Stimulated activated CD4-positive, alpha-beta T cell treated with anti-CD3 and anti-CD28 coated beads, Interleukin-4, amount 100 ng/mL, for 24 hours (primary cell): ENCODE measurements at regions not wholly inside any gene's neighbourhood (a gene's known extent, or its start where the extent isn't known, plus 50 kb on each side); places are given as distances from the start of the nearest gene placed in this dataset.
"Not testable (repeated sequence)": the region's sequence is repeated elsewhere in the genome, so short reads cannot be mapped to it uniquely, and the experiment has no call there.

Source experiments
- DNase-seq: peaks from one replicate; pipeline ENCODE4 v3.0.0-alpha.2; 2020

DNA sequence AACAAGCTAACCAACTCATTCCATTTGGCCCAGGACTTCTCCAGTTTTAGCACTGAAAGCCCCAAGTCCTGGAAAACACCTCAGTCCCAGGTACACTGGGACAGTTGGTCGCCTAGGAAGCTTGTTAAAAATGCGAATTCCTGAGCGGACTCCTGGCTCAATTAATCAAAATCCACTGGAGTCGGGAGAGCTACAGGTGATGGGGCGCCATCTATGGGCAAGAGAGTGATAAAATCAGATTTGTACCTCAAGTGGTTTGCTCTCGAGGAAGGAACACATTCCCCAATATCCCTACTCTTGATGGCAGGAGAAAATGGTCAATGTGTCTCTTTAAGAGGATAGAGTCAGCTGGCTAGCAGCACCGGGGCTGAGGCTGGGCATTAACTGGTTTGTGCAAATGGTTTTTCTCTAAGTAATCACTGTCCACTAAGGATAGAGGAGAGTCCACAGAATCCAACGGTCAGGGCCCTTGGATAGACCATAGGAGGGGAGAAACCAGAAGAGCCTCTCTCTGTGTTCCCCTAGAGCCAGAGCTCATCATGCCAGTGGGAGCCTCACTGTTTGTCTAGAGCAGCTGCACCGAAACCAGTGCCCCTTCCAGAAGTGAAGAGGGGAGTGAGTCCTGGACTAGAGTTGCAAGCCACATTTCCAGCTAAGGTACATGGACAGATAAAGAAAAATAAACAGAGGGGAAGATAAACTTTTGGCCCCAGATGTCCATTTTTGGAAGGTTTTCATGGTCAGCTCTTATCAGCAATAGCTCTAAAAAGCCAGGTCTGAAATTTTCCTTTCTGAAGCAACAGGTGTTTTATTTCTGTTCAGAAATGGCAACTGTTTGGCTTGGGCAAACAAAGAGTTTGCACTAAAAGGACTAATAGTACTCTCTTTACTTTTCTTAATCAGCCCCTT lies 148.5 kb downstream of the TENT5C start:
- DNase-seq, result peak; percentile 58

DNA sequence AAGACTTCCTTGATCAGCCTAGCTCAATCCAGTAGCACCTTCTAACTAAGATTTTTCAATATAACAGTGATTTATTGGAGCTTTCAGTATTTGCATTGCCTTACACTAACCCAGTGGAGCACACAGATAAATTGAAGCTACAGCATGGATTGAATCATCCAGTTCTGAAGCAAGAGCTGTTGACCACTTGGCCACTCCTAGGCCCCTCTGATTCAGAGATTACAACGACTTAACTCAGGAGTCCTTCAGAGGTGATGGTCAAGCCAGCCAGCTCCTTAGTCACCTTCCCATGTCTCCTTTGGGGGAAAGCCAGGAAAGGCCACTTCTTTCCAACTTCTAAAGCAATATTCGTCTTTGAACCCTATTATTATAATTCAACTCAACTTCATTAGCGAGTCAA lies 151.8 kb downstream of the TENT5C start:
- DNase-seq, result no peak

DNA sequence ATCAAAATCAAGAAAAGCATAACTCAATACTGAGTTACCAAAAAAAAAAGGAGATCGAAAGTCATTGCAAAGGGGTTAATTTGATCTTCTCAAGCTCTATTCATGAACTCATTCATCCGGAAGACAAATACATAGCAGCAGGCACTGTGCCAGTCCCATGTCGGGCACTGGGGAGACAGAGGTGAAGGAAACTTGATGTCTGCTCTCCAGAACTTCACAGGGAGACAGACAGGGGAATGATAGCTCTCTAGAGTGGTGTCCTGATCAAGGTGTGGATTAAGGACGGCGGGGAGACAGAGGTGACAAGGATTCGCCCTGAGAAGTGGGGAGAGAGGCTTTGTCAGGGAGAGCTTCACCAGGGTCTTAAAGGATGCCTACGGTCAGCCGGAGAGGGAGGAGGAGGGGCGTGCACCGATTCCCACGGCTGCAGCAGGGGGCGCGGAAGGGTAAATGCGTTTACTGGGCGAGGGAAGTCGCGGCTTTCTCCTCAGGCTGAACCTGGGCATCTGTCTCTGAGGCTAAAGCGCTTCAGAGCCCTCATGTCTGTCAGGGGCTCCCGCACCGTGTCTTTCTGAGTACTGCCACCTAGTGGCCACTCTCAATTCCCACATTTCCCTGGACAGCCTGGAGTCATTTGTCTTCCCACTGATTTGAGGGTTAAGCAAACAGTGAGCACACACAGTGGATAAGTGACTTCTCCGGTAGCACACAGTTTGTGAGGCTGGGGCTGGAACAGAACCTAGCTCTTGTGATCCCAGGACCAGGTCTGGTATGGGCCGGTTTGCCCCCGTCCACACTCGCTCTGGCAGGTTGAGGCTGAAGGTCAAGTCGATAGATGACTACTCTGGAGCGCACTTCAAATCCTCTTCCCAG lies 152.8 kb downstream of the TENT5C start:
- DNase-seq, result peak; percentile 75

DNA sequence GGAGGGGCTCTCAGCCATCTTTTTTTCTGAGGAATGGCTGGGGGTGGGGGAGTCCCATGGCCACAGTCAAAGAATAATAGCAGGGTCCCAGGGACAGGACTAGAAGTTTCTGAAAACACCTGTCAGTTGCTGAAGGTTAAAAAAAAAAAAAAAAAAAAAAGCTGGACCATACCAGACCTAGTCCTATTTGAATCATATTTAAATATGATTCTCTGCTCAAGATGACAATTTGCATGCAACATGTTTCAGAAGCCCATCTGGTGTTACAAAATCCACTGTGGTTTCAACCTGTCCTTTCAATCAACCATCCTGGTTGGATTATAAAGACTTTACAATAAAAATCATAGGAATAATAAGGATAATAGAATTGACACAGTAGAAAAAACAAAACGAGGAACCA lies 153.7 kb downstream of the TENT5C start:
- DNase-seq, result no peak

DNA sequence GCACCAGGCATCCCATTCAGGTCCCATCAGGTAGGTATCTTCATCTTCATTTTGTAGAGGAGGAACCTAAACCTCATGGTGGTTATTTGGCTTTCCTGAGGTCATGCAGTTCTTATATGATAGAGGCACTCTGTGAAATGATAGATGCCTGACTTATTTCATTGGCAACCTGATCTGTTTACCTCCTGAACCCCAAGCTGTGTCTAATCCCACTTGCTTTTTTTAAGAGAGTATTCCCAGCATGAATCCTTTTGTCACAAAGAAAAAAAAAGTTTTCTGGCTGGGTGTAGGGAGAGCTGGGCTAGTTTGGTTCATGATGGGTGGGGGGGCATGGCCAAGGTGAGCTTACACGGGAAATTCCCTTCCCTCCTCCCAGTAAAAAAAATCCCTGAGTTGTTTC lies 154.2 kb downstream of the TENT5C start:
- DNase-seq, result no peak

DNA sequence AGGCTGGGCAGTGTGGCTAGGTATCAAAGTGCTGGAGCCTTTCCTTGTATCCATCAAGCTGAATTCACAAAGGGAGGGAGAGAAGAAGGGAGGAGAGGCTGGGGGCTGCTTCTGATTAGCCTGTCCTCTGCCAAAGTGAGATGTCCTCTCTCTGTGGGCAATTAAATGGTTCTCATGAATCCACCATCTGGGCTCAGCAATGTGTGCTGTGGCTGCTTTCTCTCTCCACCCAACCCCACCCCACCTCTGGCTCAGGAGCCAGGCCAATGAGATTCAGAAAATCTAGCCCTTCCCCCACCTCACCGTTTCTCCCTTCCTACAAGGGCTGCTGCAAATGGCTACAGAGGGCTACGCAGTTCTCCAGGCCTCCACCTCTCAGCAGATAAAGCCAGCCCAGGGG lies 154.6 kb downstream of the TENT5C start:
- DNase-seq, result no peak

DNA sequence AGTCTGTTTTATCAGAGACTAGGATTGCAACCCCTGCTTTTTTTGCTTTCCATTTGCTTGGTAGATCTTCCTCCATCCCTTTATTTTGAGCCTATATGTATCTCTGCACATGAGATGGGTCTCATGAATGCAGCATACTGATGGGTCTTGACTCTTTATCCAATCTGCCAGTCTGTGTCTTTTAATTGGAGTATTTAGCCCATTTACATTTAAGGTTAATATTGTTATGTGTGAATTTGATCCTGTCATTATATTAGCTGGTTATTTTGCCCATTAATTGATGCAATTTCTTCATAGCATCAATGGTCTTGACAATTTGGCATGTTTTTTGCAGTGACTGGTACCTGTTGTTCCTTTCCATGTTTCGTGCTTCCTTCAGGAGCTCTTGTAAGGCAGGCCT lies 161.7 kb downstream of the GDAP2 start:
- DNase-seq, result not testable (repeated sequence)

DNA sequence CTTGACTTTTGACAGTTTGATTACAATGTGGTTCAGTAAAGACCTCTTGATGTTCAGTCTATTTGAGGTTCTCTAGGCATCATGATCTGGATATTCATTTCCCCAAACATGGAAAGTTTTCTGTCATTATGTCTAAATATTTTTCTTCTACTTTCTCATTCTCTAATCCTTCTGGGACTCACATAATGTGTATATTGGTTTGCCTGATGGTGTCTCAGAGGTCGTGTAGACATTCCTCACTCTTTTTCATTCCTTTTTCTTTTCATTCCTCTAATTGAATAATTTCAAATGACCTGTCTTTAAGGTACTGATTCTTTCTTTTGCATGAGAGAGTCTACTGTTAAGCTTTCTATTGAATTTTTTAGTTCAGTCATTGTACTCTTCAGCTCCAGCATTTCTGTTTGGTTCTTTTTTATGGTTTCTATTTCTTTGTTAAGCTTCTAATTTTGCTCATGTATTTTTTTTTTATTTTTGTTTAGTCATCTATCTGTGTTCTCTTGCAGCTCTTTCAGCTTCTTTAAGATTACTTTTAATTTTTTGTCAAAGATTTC lies 158.4 kb downstream of the GDAP2 start:
- DNase-seq, result no peak

DNA sequence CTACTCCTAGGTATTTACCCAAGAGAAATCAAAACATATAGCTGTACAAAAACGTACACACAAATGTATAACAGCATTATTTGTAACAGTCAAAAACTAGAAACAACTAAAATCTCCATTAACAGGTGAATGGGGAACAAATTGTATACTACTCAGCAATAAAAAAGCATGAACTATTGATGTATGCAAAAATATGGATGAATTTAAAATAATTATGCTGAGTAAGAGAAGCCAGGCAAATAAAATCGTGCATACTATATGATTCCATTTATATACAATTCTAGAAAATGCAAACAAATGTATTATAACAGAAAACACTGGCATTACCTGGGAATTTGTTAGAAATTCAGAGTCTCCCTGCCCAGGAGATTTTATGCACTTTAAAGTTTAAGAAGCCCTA lies 150.1 kb downstream of the GDAP2 start:
- DNase-seq, result no peak

DNA sequence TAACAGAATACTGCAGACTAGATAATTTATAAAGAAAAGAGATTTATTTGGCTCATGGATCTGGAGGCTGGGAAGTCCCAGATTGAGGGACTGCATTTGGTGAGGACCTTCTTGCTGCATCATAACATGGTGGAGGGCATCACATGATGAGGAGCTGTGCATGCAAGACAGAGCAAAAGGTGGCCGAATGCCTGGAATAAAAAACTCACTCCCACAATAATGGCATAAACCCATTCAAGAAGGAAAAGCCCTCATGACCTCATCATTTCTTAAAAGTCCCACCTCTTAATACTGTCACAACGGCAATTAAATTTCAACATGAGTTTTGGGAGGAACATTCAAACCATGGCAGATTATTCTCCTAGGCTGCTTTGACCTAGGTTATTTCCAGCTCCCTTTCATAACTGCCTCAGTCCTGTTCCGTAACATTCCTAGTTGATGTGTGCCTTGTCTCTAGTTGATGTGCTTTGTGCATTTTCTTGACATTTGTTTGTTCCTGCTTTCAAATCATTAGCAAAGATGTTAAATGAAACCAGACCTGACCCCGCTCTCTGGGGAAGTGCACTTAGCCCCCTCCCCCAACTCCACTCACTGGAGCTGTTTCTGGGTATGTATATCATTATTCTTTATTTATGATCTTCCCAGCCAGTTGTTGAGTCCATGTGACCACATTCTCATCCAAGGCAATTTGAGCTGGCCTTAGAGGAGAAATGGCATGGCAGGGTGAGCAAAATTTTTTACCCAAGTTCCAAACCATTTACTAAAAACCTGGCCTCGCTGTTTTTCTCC lies 148.5 kb downstream of the GDAP2 start:
- no peak for DNase-seq

DNA sequence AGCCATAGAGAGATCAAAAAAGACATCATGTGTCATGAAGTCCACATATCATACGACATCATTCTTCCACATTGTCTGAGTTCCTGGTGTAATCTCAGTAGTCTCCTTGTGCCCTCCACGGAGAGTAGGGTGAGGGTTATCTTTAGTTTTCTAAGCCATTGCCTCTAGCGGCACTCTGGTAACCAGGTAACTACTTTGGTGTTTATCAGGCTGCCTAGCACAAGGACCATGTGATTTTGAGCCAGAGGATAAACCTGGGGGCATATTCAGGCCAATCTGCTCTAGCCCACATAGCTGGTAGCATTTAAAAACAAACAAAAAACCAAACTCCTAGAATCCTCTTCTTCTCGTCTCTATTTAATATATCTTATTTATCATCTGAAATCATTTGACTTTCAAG lies 147.4 kb downstream of the GDAP2 start:
- DNase-seq, result no peak

DNA sequence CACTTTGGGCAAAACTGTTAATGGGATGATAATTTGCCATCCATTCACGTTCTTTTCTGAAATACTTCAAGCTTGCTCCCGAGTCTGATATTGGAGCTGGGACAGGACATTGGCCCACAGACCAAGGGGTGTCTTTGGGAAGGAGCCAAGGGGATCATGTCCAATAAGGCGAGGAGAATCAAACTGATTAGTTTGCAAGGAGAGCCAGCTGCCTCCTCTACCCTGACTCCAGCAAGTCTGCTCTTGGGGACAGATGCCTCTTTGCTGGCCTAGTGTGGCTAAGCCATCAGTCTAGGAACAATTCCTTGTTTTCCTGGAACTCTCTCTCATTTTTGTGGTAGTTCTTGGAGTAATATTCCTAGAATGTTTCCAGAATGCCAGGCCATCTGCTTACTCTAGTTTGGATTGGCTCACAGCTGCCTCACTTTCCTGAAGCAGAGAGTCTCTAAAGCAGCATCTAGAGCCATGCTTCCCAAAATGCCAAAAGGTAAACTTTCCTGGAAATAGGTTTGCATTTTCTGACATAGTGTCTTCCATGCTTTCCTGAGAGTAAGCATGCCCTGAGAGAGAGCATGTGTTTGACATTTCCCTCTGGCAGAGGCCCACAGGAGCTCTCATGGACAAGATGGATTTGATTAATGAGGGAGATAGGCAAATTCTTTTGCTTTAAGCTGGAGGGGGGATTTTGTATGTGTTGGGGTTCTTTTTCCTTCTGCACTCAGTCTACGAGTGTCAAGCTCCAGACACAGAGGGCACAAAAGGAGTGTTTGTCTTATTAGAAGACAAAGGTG lies 145.6 kb downstream of the GDAP2 start:
- no peak for DNase-seq

DNA sequence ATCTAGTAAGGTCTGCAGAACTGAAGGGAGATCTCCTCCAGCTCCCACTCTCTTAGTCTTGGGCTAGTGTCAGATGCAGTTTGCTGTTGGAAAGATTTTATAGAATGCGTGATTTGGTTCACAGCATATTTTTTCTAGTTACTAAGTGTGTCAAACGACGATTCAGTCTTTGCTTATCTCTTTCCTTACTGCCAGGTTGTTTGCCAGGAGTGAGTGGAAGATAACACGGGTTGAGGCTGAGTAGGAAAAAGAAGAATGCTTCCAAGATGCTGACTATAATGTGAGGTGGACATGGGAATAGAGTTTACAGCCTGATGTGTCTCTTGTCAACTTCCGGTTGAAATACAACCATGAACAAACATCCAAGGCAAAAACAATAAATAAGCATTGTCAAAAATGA lies 141.4 kb downstream of the GDAP2 start:
- DNase-seq, result no peak

DNA sequence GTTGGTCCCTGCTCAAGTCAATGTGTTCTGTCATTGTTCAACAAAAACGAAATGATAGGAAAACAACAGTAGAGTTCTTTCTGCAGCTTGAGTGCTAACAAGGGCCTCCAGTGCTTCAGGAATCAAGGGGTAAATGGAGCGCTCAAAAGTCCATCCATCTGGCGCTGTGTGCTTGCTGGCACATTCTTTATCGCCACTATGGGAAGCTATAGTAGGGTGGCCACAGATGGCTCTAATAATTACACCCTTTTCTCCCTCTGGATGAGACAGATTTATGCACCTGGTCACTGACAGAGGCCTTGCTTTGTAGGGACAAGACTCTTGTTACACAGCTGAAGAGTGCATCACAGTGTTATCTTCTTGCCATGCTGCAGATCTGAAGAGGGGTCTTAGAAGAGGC lies 136.0 kb downstream of the GDAP2 start:
- no peak for DNase-seq

DNA sequence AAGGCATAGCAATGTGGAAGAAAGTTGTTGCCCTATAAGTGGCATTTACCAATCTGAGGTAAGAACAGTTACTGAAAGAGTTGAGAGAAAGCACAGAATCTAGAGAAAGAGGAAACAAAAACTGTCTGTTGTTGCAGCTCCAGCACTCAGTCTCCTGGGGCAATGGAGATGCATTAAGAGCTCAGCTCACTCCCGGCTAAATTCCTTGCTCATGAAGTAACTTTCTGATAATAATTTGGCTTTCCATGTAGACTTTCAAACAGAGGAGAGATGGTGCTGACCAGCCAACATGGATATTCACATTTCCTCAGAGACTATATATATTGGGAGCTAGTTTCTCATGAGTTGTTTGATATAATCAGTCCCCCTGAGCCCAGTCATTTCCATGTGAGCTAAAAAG lies 135.3 kb downstream of the GDAP2 start:
- no peak for DNase-seq

DNA sequence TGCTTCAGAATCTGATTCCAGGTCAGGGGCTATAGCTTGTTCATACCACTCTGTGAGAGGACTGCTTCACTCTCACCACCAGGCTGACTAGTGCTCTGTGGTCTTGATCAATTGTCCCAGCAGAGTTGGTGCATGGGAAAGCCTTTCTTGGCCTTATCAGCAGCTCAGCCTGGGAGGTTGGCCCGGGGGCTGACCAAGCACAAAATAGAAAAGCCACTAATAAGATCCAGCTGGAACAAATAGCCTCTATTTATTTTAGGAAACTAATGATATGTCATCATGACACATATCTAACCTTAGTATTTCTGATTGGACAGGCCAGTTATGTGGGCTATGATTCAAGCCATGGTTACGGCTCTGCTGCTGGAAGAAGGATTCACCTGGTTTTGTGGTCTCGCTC lies 134.2 kb downstream of the GDAP2 start:
- DNase-seq, result no peak

DNA sequence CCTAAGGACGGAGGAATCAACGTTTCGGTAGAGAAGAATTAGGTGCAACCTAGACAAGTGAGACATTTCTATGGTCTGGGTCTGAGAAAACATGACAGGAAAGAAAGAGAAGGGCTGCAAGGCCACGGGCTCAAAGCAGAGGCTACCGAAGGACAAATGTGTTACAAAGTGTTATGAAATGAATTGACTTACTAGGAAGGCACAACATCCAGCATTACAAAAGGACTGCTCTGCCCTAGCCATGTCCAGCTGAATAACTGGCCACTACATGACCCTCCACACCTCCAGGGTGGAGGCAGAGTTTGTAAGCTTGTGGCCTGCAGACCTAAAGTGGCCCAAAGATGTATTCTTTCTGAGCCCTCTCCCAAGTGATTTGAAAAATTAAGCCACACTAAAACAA lies 133.6 kb downstream of the GDAP2 start:
- DNase-seq, result no peak

DNA sequence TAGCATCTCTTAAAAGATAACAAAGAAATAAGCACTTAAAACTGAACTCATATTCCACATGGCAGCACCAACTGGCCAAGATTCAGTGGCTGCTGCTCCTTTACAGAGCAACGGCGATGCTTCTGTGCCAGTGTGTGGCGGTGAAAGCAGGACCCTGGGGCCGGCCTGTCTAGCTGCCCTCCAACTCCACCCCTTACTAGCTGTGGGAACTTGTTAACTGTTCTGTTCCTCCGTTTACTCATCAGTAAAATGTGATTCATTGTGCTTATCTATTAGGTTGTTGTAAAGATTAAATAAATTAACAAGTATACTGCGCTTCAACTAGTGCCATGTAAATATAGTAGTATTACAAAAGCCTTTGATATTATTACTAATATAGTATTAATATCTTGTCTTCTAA lies 133.2 kb downstream of the GDAP2 start:
- DNase-seq, result no peak

DNA sequence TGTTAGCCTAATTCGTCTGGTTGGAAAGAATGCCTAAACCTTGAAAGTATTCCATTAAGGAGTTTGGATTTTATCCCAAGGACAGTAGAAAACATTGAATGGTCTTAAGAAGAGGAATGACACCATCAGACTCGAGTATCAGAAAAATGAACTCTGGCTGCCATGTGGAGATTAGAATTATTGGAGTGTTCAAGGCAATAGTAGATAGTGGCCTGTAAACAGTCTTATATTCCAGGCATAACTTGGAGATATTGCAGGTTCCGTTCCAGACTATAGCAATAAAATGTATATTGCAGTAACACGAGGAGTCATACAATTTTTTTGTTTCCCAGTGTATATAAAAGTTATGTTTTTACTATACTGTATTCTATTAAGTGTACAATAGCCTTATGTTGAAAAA lies 130.9 kb downstream of the GDAP2 start:
- no peak for DNase-seq

DNA sequence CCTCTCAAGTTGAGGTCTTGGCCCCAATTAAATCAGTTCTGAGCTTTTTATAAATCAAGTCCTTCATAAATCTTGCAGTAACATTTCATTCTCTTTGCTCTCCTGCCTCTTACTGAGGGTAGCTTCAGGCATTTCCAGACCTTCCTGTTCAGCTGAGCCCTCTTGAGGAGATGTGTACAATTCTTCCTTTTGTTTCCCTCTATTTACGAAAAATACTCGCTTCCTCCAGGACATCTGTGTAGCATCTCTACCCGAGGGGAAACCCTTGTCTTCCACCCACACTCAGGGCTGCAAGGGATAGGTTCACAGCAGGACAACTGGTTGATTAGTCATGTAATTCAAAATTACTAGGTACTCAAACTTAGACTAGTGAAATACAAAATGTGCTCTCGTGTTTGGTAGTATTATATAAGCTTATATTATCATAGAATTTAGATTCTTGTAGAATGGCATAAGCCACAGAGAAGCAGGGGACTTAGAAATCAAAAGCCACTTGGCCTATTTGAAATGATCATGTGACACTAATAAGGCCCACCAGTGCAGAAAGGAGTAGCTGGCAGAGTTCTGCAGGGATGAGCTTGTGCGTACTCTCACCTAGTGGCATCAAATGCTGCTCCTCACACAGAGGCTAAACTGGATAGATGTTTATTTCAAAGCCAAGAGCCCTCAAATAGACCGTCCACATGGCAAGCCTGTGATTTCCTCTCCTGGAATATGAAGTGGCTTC lies 126.7 kb downstream of the GDAP2 start:
- no peak for DNase-seq

DNA sequence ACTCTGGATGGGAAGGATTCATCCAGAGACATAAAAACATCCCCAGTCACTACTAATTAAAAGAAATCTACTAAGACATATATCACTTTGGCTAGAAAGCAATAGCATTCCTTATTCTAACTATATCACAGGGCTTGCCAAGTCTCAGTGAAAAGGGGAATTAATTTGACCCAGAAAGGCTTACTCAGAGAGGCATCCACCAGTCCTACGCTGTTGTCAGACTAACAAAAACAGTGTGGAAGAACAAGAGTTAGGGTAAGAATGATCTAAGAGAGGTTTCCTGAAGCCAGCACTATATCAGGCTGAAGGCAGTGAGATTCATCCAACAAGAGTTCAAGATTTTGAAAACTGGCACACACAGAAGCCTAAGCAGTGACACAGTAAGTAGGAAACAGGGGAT lies 126.1 kb downstream of the GDAP2 start:
- DNase-seq, result no peak
